NCI-H748 treated with DMSO at 0.1 percent for 48 hours (cell line): ENCODE measurements at regions not wholly inside any gene's neighbourhood (a gene's known extent, or its start where the extent isn't known, plus 50 kb on each side); places are given as distances from the start of the nearest gene placed in this dataset.
"Not testable (repeated sequence)": the region's sequence is repeated elsewhere in the genome, so short reads cannot be mapped to it uniquely, and the experiment has no call there.

Source experiments
- DNase-seq: peaks from one replicate; lab custom pipeline; 2025; lab: John Stamatoyannopoulos, UW

DNA sequence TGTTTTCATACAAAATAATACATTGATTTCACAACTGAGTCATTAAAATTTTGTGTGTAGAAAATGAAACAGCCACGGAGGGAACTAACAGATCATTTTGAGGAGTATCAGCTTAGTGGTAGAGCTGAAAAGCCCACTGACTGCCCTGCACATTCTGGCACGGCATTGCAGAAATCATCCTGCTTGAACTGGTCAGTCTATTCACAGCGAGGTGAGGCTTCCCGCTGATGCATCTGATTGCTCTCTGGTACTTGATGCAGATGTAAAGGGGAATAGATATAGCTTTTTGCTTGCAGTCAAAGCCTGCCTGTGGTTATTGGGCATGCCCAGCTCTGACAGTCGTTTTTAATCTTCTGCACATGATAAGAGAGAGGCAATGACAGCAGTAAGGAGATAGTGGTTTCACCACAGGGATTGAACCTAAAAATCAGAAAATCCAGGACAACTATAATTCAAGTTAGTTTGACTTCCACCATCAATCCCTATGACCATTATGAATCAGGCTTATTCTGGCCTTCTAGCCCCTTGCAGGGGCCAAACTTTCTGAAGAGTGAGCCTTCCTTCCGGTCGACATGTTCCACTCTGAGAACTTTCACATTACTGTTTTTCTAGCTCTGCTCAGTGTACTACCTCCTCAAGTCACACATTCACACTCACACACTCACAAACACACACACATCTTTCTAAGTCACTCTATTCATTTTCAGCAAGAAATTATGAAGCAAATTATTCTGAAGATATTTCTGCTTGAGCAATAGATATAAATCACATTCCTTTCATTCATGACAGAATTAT, 782.8 kb upstream of the NUDT12 start:
- no peak for DNase-seq

DNA sequence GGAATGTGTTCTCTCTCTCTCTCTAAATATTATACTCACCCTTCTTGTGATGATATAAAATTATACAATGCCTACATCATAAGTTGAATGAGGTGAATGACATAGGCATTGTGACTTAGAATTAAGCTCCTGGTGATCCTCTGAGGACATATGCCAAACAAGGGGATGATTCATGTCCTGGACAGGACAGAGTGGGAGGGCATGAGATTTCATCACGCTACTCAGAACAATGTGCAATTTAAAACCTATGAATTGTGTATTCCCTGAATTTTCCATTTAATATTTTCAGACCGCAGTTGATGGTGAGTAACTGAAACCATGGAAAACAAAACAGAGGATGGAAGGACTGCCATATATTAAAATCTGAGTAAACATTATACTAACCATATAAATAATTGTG, 782.2 kb upstream of the NUDT12 start:
- no peak for DNase-seq

DNA sequence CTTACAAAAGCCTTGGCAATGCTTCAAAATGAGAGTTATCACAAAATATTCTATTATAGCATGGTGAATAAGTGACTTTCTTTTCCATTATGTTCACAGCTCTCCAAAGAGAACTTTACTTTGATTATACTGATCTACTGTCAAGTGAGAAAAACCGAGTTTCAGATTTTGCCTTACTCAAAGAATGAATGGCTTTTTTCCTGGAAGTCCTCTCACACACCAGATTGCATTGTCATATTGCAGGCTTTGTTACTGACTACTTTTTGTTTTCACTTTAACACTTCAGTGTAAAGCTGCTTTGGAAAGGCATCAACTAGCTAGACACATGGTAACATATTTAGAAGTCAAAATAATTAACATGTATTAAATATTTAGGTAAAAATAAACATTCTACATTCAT, 765.2 kb upstream of the NUDT12 start:
- no peak for DNase-seq

DNA sequence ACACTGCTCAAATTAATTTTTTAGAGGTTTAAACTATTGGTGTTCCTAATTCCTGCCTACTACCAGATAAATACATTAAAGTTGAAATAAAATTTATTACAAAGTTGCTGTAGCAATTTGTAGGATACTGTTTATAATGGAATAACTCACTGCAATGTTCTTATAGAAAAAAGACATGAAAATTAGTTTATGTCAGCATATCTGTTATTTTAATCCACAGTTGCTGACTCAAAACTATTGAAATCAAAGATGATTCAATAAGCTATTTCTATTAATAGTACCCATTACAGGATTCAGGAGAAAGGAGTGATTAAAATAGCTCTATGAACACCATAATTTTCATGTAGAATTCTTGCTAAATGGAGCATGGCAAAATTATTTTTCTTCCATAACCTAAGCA, 764.4 kb upstream of the NUDT12 start:
- DNase-seq = no peak

DNA sequence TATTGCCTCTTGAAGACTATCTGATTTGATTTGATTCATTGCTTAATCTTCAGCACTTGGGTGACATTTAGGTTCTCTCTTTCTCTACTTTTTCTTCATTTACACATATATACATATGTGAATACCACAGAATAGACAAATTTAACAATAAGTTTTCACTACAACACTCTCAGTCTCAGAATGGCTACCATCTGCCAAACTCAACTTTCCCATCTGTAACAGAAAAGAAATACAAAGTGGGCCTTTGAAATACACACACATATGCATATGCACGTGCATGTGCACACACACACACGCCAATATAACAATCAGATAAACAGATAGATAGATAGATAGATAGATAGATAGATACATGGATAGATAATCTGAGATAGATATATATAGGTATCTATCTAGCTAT, 762.8 kb upstream of the NUDT12 start:
- DNase-seq = no peak

DNA sequence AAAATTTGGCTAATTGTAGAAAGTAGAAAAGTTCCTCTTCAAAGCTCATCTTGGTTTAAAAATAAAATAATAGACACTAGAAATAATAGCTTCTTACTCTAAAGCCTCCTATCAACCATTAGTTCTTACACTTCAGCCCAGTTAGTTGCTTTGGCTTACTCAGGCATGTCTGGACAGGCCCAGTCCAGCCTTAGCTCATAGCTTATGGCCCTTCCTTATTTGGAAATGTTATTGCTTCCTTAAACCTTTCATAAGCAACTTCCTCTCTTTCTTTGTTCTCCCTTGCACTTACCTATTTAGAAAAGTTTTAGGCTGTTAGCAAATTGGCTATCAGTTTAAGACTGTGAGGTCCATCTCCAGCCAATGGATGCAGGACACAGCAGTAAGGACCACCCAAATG, 754.1 kb upstream of the NUDT12 start:
- not testable (repeated sequence) for DNase-seq

DNA sequence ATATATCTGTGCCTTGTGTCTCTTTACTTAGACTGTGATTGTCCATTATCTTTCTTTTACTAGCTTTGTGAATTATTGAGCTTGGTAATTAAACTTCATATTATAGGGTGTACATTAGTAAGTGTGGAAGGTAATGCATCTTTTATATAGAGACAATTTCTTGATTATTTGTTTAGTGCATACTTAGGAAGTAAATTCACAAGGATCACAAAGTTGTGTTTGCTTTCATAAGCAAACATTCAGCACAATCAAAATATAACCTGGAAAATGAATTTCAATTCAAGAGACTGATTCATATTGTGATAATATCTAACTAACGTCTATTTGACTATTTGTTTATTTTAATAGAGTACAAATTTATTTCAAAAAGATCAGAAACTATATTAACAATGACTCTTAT, 749.9 kb upstream of the NUDT12 start:
- no peak for DNase-seq

DNA sequence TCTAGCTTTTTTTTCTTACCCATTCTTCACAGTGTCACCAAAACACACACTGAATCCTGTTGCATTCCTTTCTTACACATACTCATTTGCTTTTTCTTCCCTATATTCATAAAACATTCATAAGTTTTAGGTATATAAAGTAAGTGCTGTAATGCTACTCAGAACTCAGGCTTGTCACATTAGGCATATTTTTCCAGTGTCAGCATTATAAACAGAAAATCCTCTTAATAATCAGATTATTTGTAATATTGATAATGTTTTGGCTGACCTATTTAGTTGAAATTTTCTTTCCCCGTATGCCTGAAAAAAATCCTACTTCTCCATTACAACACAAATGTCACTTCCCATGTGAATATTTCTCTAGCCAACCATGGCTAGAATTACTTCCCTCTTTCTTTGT, 743.0 kb upstream of the NUDT12 start:
- DNase-seq = no peak

DNA sequence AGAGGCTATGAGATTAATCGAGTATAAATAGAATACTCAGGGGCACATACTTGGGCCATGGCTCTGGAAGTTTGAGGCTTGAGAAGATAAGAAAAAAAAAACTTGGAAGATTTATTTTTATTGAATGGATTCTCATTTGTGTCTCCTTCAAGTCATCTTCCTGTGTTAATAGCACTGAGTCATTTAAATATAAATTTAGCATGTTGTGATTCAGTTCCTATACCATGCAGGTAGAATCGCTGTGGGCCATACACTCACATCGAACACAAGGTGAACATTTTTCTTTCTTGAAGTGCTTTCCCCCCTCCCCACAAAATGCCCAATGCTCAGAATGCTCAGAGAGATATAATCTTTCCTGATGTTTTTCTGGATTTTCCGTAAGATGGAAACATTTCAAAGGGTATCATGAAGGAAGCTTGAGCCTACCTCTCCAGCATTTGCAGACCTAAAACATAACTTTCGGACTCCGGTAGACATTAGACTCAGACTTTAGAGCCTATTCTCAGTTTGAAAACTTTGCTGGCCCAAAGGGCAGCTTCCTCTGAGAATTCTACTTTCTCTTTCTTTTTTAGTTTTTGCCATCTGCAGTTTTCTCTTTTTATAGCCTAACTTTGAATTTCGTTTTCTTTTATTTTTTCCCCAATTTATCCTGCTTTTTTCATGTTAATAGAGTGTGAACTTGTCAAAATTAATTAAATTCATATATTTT, 737.6 kb upstream of the NUDT12 start:
- no peak for DNase-seq

DNA sequence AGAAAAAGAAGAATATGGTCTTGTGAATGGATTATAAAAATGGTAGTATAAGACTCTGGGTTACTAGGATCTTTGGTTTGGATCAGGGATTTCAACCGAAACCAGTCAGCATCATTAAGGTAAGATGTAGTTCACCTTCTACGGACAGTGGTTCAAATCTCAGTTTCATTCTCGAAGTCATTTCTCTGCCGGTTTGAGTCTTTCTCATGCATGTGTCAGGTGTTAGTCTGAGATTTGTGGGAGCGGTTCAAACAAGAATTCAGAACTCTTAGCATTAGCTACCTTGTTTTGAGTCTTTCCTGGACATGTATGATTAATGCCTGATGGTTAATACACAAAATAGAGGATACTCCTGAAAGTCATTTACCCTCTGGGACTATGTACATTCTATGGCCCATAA, 735.9 kb upstream of the NUDT12 start:
- no peak for DNase-seq

DNA sequence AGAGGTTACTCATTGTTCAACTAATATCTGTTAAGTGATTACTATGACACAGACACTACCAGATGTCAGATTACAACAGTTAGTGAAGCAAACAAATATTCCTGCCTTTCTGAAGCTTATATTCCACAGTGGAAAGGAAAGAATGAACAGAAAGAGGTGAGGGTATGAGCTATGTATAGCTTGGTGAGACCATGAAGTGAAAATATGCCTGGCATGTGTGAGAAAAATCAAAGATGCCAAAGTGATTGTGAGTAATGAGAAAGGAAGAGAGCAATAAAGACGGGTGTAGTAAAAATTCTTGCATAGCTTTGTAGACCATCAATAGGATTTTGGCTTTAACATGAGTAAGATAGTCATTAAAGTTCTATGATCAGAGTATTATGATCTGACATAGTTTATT, 734.5 kb upstream of the NUDT12 start:
- DNase-seq = no peak

DNA sequence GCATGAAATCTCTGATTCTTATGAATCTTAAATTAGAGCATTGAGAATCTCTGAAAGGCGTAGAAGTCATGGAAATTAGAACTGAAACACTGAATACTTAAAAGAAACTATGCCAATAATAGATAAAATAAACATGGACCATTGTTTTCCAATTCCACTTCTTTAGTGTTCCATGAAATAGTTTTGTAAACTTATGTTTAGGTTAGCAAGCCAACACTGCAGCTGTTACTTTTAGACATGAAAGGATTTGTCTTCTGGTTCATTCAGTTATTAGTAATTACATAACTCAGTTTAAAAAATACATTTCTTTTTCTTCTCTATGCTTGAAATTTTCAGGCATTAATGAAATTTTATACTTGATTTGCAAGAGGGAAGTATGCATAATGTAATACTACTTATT, 733.4 kb upstream of the NUDT12 start:
- no peak for DNase-seq

DNA sequence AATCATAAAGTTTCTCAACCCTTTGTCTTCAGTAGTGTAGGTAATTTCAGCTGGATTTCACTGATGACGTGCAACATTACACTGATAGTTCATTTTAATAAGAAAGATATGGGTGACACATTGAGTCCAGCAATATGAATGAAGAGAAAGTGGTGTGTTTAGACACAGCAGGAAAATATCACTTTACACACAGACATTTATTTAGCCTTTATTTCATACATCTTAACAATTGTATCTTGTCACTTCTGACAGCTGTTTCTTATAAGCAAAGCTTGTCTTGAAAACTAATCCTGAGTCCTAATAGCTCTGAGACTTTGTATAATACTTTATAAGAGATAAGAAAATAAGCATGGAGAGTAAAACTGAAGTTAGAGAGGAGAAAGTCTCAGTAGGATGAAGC, 720.5 kb upstream of the NUDT12 start:
- no peak for DNase-seq

DNA sequence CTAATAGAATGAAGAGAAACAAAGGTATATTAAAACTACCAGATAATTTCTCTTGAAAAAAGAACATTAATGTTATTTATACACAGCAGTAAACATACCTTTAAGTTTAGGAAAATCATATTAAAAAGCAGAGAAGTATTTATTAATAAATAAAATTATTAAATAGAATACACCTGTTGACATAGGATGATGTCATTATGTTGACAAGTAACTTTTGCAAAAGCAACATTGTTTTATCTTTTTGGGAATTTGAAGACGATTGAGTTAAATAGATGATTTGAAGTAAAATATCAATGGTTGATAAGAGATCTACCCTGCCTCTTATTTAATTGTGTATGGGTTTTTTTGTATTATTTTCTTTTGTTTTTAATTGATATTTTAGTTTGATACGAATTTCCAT, 711.1 kb upstream of the NUDT12 start:
- DNase-seq = no peak

DNA sequence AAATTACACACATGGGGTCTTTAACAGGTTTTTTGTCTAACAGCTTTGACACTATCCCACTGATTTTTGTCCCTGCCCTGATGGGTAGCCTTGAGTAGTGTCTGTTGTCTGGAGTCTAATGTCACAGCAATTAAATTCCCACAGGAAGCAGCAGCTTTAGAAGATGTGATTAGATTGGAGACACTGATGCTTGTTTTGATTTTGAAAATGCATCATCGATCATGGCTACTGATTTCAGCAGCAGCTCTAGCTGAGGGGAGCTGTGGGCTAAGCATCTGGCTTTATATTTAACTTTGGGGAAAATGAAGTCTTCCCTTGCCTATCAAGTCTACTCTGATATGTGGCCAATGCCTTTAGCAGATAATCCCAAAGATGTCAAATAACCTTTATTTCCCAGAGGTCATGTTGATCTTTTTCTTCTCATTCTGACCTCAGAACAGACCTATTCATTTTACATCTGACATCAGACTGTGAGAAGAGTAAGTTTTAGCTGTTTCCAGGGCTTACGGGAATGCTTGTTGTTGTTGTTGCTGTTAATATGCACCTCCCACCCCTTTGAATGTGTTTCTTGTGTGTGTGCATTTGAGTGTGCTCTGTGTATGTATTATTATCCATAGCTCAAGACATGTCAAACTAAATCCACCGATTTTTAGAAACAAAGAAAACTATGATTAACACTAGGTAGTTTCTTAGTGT, 704.9 kb upstream of the NUDT12 start:
- no peak for DNase-seq

DNA sequence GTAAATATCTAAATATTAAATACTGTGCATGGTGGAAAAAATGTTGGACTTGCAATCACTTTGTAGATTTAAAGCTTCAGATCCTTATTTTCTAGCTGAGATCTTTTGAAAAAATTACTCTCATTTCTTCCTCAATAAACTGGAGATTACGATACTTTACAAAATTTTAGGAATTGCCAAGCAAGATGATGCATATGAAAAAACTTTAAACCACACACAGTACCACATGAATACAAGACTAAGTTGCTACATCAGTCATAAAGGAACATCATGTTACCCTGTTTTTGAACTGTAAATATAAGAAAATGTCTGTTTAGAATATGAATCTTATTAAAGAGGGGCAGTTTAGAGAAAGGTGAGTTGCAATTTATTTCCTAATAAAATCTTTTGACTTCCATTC, 703.6 kb upstream of the NUDT12 start:
- DNase-seq = no peak

DNA sequence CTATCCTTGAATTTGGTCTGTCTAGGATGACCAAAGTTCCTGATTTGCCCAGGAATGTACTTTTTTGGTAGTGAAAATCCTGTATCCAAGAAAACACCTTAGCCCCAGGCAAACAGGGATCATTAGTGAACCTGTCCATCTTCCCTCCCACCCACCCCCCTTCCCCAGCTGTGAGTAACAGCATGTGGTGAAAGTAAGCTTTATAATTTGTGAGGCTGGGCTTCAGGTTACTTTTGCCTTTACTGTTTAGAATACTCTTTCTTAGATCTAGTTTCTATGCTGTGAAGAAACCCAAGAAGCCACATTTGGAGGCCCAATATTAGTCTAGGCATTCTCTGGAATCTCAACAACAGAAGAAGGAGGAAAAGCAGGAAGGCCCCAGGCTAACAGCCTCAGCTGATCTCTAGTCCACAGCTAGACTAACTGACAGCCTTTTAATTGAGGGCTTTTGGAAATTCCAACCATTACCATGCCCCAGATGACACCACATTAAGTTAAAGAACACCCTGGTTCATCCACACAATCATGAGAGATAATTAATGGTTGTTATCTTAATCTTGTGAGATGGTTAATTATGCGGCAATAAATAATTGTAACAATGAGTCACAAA, 703.0 kb upstream of the NUDT12 start:
- DNase-seq = no peak

DNA sequence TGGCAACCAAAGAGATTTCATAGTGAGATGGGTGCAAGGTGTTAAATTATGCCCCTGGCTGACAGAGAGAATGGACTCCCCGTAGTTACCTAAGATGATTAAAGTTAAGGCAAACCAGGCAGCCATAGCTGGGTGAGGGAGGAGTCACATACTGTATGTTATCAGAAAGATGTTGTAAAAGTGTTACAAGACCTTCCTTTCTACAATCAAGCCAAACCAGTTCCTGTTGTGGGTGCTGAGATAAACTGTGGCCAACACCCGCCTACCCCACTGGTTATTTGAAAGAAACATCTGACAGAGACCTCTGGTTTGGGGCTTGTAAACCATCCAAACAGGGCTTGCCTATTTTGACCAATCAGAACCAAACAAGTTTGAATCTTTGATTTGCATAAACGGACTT, 684.7 kb upstream of the NUDT12 start:
- no peak for DNase-seq

DNA sequence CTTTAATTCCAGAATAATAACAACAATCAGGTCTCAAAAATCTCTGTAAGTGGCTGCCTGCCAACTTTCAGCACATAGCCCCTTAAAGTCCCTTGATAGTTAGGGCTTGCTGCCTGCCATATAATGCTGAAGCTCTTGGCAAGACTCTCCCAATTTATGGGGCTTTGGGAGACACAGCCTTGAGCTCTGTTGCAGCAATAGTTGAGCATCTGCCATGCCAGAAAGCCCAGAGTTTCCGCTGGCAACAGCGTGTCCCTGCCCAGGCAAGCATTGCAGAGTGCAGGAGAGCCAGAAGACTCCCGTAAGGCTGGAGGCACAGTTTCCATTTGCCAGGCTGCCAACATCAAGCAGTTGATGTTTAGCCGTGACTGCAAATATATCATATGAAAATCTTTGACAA, 678.5 kb upstream of the NUDT12 start:
- no peak for DNase-seq

DNA sequence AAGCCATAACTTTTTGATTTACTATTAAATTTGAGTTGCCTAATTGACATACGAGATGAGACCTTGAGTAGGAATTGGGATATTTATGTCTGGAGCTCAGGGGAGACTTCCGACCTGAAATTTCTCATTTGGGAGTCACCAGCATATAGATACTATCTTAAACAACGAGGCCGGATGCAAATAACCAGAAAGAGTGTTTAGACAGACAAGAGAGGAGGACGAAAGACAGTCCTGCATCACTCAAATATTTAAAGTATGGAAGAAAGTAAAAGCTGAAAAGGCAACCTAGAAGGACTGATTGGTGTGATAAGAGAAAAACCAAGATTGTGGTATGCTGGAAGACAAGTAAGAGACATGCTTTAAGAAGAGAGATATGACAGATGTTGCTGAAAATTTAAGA, 675.0 kb upstream of the NUDT12 start:
- no peak for DNase-seq

DNA sequence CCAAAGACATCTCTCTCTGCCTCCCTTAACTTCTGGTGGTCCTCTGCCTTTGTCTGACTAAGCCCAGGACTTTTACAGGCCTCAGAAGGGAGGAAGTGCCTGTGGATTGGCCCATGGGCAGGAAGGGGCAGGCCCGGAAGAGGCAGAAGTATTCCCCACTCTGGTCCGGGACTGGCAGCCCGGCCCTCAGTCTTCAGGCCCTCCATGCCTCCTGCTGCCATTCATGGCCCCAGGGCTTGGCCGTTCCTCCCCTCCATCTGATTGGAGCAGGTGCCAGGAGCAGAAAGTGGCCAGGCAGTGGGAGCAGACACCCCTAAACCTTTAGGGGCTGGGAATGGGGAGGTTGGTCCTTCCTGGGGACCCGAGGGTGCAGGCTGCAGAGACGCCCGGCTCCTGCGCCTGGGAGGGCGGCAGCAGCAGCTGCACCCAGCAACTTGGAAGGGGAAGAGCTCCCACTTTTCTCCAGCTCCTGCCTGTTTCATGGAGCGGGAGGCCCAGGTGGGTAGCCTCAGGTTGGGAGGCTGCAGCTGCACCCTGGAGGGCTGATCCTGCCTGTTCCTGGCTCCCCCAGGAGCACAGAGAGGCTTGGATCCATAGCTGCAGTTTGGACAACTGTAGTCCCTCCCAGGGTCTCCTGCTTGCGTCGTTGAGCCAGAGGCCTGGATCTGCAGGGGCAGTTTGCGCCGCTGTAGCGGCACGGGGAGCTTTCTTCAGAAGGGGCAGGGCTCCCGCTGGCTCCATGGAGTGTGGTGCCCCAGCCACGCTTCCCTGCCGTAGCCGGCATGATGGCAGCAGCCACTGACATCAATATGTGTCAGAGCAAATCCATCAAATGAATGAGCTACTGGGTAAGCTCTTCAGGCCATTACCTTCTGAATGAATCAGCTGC, 661.5 kb upstream of the NUDT12 start:
- no peak for DNase-seq

DNA sequence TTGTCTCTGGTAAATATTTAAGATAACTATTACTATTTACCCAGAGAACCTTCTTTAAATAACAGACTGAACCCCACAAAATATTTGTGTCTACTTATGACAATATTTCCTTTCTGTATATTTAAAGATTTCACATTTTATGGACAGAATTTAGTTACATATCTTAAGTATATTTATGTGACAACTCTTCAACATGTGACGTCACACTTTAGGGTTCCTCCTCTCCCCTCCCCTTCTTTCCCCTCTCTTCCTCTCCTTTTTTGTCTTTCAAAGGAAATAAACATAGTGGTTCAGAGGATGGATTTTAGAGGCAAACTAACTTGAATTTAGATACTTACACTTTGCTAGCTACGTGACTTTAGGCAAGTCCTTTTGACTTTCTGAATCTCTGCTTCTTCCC, 655.6 kb upstream of the NUDT12 start:
- no peak for DNase-seq
